SK-N-SH treated with all-trans-retinoic acid at 6 μM for 48 hours (cell line): ENCODE measurements at regions not wholly inside any gene's neighbourhood (a gene's known extent, or its start where the extent isn't known, plus 50 kb on each side); places are given as distances from the start of the nearest gene placed in this dataset.

Experiments used
- ATAC-seq: fragments of 200-7000 bp; cut with Tn5 transposase; 3 replicates; pipeline ENCODE4 v1.9.1; 2020; ENCODE audit warnings: mild to moderate bottlenecking, moderate library complexity
- ARNTL ChIP-seq: fragments of 450-650 bp; formaldehyde crosslinking; IDR thresholded peaks from 2 replicates; pipeline ENCODE4 v1.5.0; 2020; ENCODE audit warnings: low read depth, mild to moderate bottlenecking, moderate library complexity, borderline replicate concordance
- BACH2 ChIP-seq: fragments of 250-450 bp; sonication (Bioruptor Pico); IDR thresholded peaks from 2 replicates; pipeline ENCODE4 v1.9.0; 2021; ENCODE audit warnings: mild to moderate bottlenecking, borderline replicate concordance
- CREB5 ChIP-seq: fragments of 250-450 bp; sonication (Bioruptor Pico); IDR thresholded peaks from 2 replicates; pipeline ENCODE4 v1.5.1; 2020; ENCODE audit warnings: low read depth, mild to moderate bottlenecking, moderate library complexity
- CSDC2 ChIP-seq: fragments of 250-450 bp; sonication (Bioruptor Pico); IDR thresholded peaks from 2 replicates; pipeline ENCODE4 v1.5.0; 2020; ENCODE audit warnings: mild to moderate bottlenecking, moderate library complexity
- CSRNP3 ChIP-seq: fragments of 250-450 bp; sonication (Bioruptor Pico); IDR thresholded peaks from 2 replicates; pipeline ENCODE4 v1.5.1; 2021; ENCODE audit warnings: mild to moderate bottlenecking, moderate library complexity
- ESRRG ChIP-seq: fragments of 250-450 bp; sonication (Bioruptor Pico); IDR thresholded peaks from 2 replicates; pipeline ENCODE4 v1.6.1; 2021; ENCODE audit warnings: mild to moderate bottlenecking
- GLIS3 ChIP-seq: fragments of 250-450 bp; sonication (Bioruptor Pico); IDR thresholded peaks from 2 replicates; pipeline ENCODE4 v1.5.0; 2020; ENCODE audit warnings: mild to moderate bottlenecking, moderate library complexity
- ISL1 ChIP-seq: fragments of 250-450 bp; sonication (Bioruptor Pico); IDR thresholded peaks from 2 replicates; pipeline ENCODE4 v2.1.2; 2022; ENCODE audit warnings: mild to moderate bottlenecking, moderate library complexity
- OSR1 ChIP-seq: fragments of 250-450 bp; sonication (Bioruptor Pico); IDR thresholded peaks from 2 replicates; pipeline ENCODE4 v1.8.0; 2022; ENCODE audit warnings: moderate library complexity, mild to moderate bottlenecking, inconsistent platforms
- PATZ1 ChIP-seq: fragments of 250-450 bp; sonication (Bioruptor Pico); IDR thresholded peaks from 2 replicates; pipeline ENCODE4 v1.8.0; 2020; ENCODE audit warnings: mild to moderate bottlenecking, moderate library complexity, borderline replicate concordance
- POU6F1 ChIP-seq: fragments of 250-450 bp; sonication (Bioruptor Pico); IDR thresholded peaks from 2 replicates; pipeline ENCODE4 v1.8.0; 2021; ENCODE audit warnings: low read depth, mild to moderate bottlenecking, moderate library complexity, borderline replicate concordance
- PPARA ChIP-seq: fragments of 250-450 bp; sonication (Bioruptor Pico); IDR thresholded peaks from 2 replicates; pipeline ENCODE4 v1.5.0; 2020; ENCODE audit warnings: mild to moderate bottlenecking, borderline replicate concordance
- RARB ChIP-seq: fragments of 250-450 bp; sonication (Bioruptor Pico); IDR thresholded peaks from 2 replicates; pipeline ENCODE4 v1.8.0; 2021; ENCODE audit warnings: mild to moderate bottlenecking, moderate library complexity
- SNAI2 ChIP-seq: fragments of 250-450 bp; sonication (Bioruptor Pico); IDR thresholded peaks from 2 replicates; pipeline ENCODE4 v1.5.0; 2020; ENCODE audit warnings: mild to moderate bottlenecking, moderate library complexity
- TCF4 ChIP-seq: fragments of 250-450 bp; sonication (Bioruptor Pico); IDR thresholded peaks from 2 replicates; pipeline ENCODE4 v1.8.0; 2021; ENCODE audit warnings: mild to moderate bottlenecking, moderate library complexity, borderline replicate concordance
- TOX ChIP-seq: fragments of 250-450 bp; sonication (Bioruptor Pico); IDR thresholded peaks from 2 replicates; pipeline ENCODE4 v1.8.0; 2021; ENCODE audit warnings: mild to moderate bottlenecking, moderate library complexity, borderline replicate concordance
- ZC3H10 ChIP-seq: fragments of 250-450 bp; sonication (Bioruptor Pico); IDR thresholded peaks from 2 replicates; pipeline ENCODE4 v1.5.1; 2021; ENCODE audit warnings: mild to moderate bottlenecking, moderate library complexity
- ZFP3 ChIP-seq: fragments of 250-450 bp; sonication (Bioruptor Pico); IDR thresholded peaks from 2 replicates; pipeline ENCODE4 v1.5.0; 2020; ENCODE audit warnings: mild to moderate bottlenecking, moderate library complexity
- ZFP30 ChIP-seq: fragments of 450-650 bp; formaldehyde crosslinking; IDR thresholded peaks from 2 replicates; pipeline ENCODE4 v1.5.0; 2022; ENCODE audit warnings: mild to moderate bottlenecking, moderate library complexity
- ZNF70 ChIP-seq: fragments of 450-650 bp; formaldehyde crosslinking; IDR thresholded peaks from 2 replicates; pipeline ENCODE4 v1.5.0; 2020; ENCODE audit warnings: mild to moderate bottlenecking, moderate library complexity
- ZNF8 ChIP-seq: fragments of 450-650 bp; formaldehyde crosslinking; IDR thresholded peaks from 2 replicates; pipeline ENCODE4 v1.5.0; 2020; ENCODE audit warnings: mild to moderate bottlenecking, moderate library complexity

- TF ChIP-seq ZNF8 (CRISPR knock-in tag) (no peak), CSRNP3 (CRISPR knock-in tag) (no peak), ZFP30 (CRISPR knock-in tag) (no peak), BACH2 (no peak), GLIS3 (CRISPR knock-in tag) (no peak), SNAI2 (no peak), ARNTL (CRISPR knock-in tag) (no peak), OSR1 (CRISPR knock-in tag) (no peak), ESRRG (CRISPR knock-in tag) (no peak), ZNF70 (CRISPR knock-in tag) (no peak), PPARA (no peak), POU6F1 (CRISPR knock-in tag) (no peak), TCF4 (CRISPR knock-in tag) (no peak), PATZ1 (no peak), ZC3H10 (CRISPR knock-in tag) (no peak), TOX (CRISPR knock-in tag) (no peak), RARB (no peak)
- ATAC-seq: no peak
Observed at GRCh38 chr18:70754486-70754885, 465.6 kb downstream of the SOCS6 start.

GRCh38 chr18:70732916-70733315 is 444.1 kb downstream of the SOCS6 start:
- TF ChIP-seq PPARA (no peak), TOX (CRISPR knock-in tag) (no peak), CREB5 (CRISPR knock-in tag) (no peak), ZNF8 (CRISPR knock-in tag) (no peak), PATZ1 (no peak), TCF4 (CRISPR knock-in tag) (no peak), CSDC2 (CRISPR knock-in tag) (no peak), BACH2 (no peak), ARNTL (CRISPR knock-in tag) (no peak), ZFP3 (CRISPR knock-in tag) (no peak), ESRRG (CRISPR knock-in tag) (no peak), POU6F1 (CRISPR knock-in tag) (no peak), ZFP30 (CRISPR knock-in tag) (no peak), ISL1 (CRISPR knock-in tag) (no peak), CSRNP3 (CRISPR knock-in tag) (no peak)
- TF ChIP-seq, all 23 proteins: peak for 0
- ATAC-seq: no peak
